Fibroblast of the aortic adventitia (primary cell): ENCODE measurements at regions not wholly inside any gene's neighbourhood (a gene's known extent, or its start where the extent isn't known, plus 50 kb on each side); places are given as distances from the start of the nearest gene placed in this dataset.

Source experiments
- DNase-seq: peaks from one replicate; pipeline ENCODE4 v3.0.0-alpha.2; 2010; ENCODE audit warnings: low read depth
- H3K4me3 ChIP-seq: 2 replicates; pipeline ENCODE4 v1.5.1; 2011; ENCODE audit warnings: low read depth, mild to moderate bottlenecking, control low read depth, low read length, moderate library complexity
- CTCF ChIP-seq: IDR thresholded peaks from 2 replicates; pipeline ENCODE4 v1.5.1; 2011; ENCODE audit warnings: mild to moderate bottlenecking, low read length, control low read depth, inconsistent platforms; ENCODE audit not compliant: insufficient read depth

GRCh38 chr11:37503411-37504059 is 905.5 kb upstream of the RAG2 start:
- no peak for TF ChIP-seq CTCF
- DNase-seq, result no peak
- no peak overlapping the region for H3K4me3 ChIP-seq

DNA sequence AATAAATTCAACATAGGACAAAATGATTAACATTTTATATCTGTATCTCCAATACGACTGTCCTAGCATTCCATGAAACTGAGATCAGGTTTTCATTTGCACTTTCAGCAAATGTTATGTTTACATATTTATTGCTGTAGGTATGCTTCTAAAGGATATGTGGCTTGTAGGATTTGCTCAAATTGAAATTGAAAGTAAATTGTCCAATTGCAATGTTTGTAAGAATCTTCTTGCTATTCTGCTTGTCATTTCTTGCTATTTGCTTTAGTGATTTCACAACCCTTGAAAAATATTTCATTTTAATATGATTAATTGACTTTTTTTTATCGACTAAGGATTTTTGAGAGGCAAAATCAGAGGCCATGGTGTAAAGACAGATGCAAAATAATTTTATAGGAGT is 904.2 kb upstream of the RAG2 start:
- peak; percentile 25 for DNase-seq

DNA sequence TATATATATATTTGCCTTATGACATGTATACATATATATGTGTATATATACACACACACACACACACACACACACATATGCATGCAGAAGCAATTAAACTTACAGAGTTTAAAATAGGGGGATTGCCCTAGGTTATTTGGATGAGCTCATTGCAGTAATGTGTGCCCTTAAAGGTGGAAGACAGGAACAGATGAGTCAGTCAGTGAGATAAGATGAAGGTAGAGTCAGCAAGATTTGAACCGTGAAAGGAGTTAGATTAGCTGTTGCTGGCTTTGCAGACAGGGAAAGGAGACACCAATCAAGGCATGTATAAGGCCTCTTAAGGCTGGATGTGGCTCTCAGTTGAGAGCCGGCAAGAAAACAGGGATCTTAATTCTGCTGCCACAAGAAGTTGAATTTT is 902.4 kb upstream of the RAG2 start:
- no peak for TF ChIP-seq CTCF
- no peak for DNase-seq
- H3K4me3 ChIP-seq, result no peak overlapping the region

More for the DNA sequence above, 904.2 kb upstream of the RAG2 start:
- no peak for TF ChIP-seq CTCF
- H3K4me3 ChIP-seq, result no peak overlapping the region

GRCh38 chr11:37497326-37497725 is 899.3 kb upstream of the RAG2 start:
- no peak for TF ChIP-seq CTCF
- DNase-seq, result no peak
- no peak overlapping the region for H3K4me3 ChIP-seq

DNA sequence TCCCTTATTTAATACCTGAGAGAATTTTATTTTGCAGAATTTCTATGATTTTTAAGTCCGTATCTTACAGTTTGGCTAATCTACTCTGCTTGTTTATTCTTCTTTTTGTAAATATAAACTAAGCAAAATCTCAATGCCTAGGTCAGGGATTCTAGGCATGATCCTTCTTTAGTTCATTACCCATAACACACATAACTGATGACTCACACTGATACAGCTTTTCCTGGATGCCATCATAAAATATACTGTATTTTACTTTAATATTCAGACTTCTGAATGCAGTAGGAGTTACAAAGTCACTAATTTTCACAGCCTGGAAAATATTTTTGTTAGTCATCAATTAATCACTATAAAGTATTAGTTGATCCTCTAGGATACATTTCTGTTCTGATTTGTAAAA is 898.2 kb upstream of the RAG2 start:
- no peak for DNase-seq
- H3K4me3 ChIP-seq, result no peak overlapping the region
- TF ChIP-seq CTCF, result no peak

DNA sequence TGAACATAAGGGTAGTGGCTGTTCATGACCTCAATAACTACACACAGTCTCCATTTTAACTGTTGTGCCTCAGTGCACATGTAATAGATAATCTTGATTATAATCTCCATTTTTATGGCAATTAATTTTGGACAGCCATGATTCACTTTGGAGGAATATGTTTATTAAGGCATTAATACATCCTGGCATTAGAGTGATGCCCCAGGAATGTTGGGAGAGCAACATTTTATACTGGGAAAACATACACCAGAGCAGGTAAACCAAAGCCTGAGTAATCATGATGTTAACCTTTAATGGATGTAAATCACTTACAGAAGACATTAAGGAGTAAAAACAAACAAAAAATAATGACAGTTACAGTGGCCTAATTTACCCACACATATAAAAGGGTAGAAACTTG is 886.3 kb upstream of the RAG2 start:
- no peak overlapping the region for H3K4me3 ChIP-seq
- no peak for DNase-seq
- TF ChIP-seq CTCF, result no peak

DNA sequence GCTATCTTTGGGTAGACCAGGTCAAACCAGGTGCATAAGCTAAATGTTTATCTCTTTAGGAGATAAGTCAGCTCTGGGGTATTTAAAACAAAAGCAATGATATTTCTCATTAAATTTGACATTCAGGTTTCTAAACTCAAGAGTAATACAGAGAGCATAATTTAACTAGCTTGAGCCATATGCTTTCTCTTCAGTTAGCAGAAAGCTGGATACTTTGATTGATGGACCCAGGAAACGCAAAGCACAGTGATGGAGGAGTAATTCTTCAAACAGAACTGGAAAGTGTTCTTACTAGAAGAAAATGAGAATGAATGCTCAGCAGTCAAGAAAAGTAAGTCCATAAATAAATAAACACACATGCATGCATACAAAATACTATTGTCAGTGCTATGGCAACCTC is 885.7 kb upstream of the RAG2 start:
- DNase-seq, result no peak
- TF ChIP-seq CTCF, result no peak
- no peak overlapping the region for H3K4me3 ChIP-seq
